NCI-H748 (cell line): ENCODE measurements at regions not wholly inside any gene's neighbourhood (a gene's known extent, or its start where the extent isn't known, plus 50 kb on each side); places are given as distances from the start of the nearest gene placed in this dataset.

Experiments
- DNase-seq: peaks from one replicate; lab custom pipeline; 2025; ENCODE audit not compliant: unreplicated experiment; lab: John Stamatoyannopoulos, UW

- no peak for DNase-seq
Measured at GRCh38 chr10:3363311-3364045, 190.9 kb upstream of the PITRM1 start.

DNA sequence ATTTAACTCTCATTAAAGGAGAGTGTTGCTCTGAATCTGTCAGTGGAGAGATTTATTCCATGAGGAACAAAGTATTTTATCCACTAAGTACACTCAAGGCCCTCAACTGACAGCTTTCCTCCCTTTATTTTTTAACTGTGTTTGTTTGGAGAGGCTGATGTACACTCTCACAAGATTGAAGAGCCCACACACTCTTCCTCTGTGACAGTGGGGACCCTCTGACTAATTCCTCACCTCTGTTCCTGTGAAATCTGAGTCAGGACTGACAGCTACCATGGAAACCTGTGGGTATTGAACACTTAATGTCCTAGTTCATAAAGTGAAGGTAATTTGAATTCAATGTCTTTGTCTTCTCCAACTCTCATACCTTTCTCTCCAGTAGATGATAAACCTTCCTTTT, 189.8 kb upstream of the PITRM1 start:
- DNase-seq, result no peak

- DNase-seq, result no peak
Measured at GRCh38 chr10:3361640-3362039, 189.1 kb upstream of the PITRM1 start.

- DNase-seq, result no peak
Measured at GRCh38 chr10:3357737-3358136, 185.2 kb upstream of the PITRM1 start.

DNA sequence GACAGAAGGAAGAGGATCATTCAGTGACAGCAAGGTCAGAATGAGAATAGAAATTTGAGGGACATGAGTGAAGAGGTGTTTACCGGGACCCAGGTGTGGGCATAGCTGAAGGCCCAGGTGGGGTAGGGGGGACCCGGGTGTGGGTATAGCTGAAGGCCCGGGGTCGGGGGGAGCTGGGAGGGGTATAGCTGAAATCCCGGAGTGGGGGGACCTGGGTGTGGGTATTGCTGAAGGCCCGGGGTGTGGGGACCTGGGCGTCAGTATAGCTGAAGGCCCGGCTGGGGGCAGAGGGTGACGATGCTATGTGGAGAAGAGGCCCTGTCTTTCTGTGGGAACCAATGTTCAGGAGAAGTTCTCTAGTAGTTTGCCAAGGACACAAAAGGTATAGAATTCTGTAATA, 183.0 kb upstream of the PITRM1 start:
- DNase-seq, result no peak

DNA sequence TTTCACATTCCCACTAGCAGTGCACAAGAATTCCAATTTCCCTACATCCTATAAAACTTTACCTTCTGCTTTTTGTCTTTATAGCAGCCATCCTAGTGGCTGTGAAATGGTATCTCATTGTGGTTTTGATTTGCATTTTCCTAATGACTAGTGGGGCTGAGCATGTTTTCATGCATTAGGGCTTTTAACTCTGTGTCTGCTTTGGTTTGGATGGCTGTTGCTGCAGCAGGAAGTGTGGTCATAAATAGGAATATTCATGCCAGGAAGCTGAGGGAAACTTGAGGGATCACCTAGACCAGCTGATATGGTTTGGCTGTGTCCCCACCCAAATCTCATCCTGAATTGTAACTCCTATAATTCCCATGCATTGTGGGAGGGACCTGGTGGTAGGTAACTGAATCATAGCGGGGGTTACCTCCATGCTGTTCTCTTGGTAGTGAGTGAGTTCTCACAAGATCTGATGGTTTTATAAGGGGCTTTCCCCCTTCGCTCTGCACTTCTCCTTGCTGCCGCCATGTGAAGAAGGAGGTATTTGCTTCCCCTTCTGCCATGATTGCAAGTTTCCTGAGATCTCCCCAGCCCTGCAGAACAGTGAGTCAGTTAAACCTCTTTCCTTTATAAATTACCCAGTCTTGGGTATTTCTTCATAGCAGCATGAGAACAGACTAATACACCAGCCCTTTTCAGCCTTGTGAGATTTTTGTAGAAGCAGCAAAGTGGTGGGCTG, 181.8 kb upstream of the PITRM1 start:
- DNase-seq, result no peak

- DNase-seq, result no peak
Measured at GRCh38 chr10:3353235-3353634, 180.7 kb upstream of the PITRM1 start.

DNA sequence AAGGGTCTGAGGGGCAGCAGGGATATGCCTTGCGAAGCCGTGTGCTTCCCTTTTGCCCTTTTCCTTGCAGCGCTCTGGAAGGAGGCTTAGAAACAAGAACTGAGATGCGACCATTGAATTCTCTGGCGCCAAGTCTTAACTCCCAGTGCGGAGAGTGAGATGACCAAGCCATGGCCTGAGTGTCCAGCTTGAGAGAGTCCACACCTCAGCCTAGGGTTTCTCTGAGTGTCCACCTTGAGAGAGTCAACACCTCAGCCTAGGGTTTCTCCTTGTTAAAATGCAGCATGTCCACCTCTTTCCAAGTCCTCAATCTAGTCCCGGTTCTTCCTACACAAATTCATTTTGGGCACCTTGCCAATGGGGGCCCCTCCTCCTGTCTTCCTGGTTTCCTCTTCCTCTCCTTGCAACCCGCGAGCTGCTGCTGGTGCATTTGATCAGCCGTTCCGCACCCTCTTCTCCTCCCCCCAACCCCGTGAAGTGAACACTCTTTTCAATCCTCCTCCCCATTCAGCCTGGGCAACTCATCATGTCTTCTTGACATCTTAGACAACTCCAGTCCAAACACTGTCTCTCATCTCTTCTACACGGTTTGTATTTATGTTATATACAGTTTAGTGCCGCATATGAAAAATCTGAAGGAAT, 178.2 kb upstream of the PITRM1 start:
- DNase-seq, result no peak

- no peak for DNase-seq
Measured at GRCh38 chr10:3350205-3350604, 177.6 kb upstream of the PITRM1 start.

GRCh38 chr10:3348564-3348963, 176.0 kb upstream of the PITRM1 start:
- DNase-seq, result no peak

GRCh38 chr10:3347413-3348182, 175.0 kb upstream of the PITRM1 start:
- DNase-seq, result no peak

- no peak for DNase-seq
Measured at GRCh38 chr10:3346851-3347250, 174.3 kb upstream of the PITRM1 start.

DNA sequence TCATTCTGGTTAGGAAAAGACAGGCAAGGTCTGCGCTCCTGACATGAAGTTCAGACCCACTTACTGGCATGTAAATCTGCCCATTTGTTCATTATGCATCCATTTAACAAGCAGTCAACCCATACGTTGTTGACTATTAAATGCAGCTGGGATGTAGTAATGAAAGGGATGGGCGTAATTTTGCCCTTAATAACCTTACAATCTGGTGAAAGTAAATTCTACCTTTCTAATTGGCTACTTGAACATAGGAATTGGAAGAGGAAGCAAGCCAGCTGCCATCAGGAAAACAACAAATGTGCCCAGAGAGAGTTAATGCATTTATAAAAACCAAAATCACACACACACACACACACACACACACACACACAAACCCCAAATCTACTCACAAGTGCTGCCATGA, 170.2 kb upstream of the PITRM1 start:
- DNase-seq, result peak; percentile 39

GRCh38 chr10:3340127-3340730, 167.6 kb upstream of the PITRM1 start:
- DNase-seq, result no peak

- no peak for DNase-seq
Measured at GRCh38 chr10:3339531-3339950, 167.0 kb upstream of the PITRM1 start.

DNA sequence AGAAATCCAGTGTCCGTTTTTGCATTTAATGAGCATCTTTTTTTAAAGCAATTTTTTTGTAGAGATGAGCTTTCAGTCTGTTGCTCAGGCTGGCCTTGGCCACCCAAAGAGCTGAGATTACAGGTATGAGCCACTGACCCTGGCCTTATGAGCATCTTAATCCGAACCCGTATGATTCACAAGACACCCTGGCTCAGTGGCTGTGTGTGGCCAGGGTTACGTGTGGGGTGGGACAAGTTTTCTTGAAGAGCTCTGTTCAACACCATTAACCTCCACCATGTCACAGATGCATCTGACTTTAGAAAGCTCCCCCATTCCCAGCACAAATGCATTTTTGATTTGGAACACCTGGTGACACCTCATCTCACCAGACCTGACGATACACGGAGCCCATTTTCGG, 166.5 kb upstream of the PITRM1 start:
- DNase-seq, result no peak

- DNase-seq, result no peak
Measured at GRCh38 chr10:3337741-3338140, 165.2 kb upstream of the PITRM1 start.

DNA sequence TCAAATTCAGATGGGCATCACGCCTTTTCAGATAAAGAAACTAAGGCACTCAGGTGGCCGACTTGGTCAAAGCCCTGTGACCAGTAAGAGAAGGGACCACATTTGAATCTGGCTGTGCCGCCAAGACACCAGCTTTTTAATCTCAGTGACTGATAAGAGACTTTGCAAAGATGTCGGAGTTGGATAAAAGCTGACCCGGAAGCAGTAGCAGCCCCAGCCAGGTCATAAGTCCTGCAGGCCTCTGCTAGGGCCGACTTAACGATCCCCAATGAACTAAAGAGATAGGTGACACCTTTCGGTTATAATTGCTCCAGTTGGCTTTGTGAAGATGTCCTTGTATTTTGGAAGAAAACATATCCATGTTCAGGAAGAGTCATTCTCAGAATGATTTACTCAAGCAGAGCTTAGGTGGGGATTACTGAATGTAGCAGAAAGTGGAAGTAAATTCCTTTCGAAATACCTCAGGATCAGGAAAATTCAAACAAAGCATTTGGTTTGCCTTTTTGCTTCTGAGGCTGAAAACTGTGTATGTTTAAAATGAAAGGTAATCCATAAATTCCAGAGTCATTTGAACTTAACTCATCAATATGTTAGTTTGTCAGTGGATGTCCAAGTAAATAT, 164.2 kb upstream of the PITRM1 start:
- DNase-seq, result no peak

GRCh38 chr10:3333426-3333825, 160.8 kb upstream of the PITRM1 start:
- no peak for DNase-seq

DNA sequence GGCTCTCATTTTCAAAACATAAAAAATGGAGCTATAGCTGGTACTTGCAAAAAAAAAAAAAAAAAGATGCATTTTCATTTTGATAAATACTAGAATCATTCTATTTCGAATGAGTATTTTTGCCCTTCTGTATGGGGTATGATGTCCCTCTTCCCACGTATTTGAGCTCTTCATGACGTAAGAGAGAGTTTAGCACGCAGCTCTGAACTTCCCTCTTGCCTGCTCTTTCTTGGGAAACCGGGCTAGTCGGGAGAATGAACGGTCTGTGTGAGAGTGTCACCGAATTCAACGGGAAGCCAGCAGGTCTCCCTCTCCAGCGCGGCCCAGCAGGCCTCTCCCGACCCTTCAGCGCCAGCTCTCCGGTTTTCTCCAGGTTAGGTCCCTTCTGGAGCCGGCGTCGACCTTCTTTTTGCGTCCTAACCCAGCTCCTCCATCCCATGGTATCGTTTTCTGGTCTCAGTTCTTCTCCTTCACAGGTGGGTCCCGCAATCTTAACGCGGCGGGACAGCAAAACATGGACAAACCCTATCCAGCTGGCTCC, 159.2 kb upstream of the PITRM1 start:
- no peak for DNase-seq
